ENCODE measurements at regions not wholly inside any gene's neighbourhood (a gene's known extent, or its start where the extent isn't known, plus 50 kb on each side); places are given as distances from the start of the nearest gene placed in this dataset.

GRCh38 chr2:181364492-181365170, 92.6 kb upstream of the ITGA4 start:
- TF ChIP-seq CTCF (IDR thresholded peaks at IDR 0.05; ENCODE audit: insufficient read depth, missing control alignments): no peak
- no peak for FAIRE-seq
- DNase-seq (ENCODE audit: insufficient read length, low spot score): no peak

- TF ChIP-seq CTCF (IDR thresholded peaks at IDR 0.05; ENCODE audit: insufficient read depth, missing control alignments): no peak
- no peak for FAIRE-seq
Measured at GRCh38 chr2:181366675-181367175, 90.5 kb upstream of the ITGA4 start.

GRCh38 chr2:181367411-181367810, 89.8 kb upstream of the ITGA4 start:
- DNase-seq (ENCODE audit: insufficient read length, low spot score): no peak
- no peak for TF ChIP-seq CTCF (IDR thresholded peaks at IDR 0.05; ENCODE audit: insufficient read depth, missing control alignments)
- FAIRE-seq: no peak

More at GRCh38 chr2:181366675-181367175, 90.5 kb upstream of the ITGA4 start:
- DNase-seq (ENCODE audit: insufficient read length, low spot score): no peak

- FAIRE-seq: no peak
- no peak for TF ChIP-seq CTCF (IDR thresholded peaks at IDR 0.05; ENCODE audit: insufficient read depth, missing control alignments)
- no peak for DNase-seq (ENCODE audit: insufficient read length, low spot score)
Measured at GRCh38 chr2:181367906-181368435, 89.2 kb upstream of the ITGA4 start.

GRCh38 chr2:181370126-181370525, 87.1 kb upstream of the ITGA4 start:
- no peak for TF ChIP-seq CTCF (IDR thresholded peaks at IDR 0.05; ENCODE audit: insufficient read depth, missing control alignments)
- no peak for DNase-seq (ENCODE audit: insufficient read length, low spot score)
- FAIRE-seq: no peak

- DNase-seq (ENCODE audit: insufficient read length, low spot score) (no peak), FAIRE-seq (no peak)
- no peak for TF ChIP-seq CTCF (IDR thresholded peaks at IDR 0.05; ENCODE audit: insufficient read depth, missing control alignments)
Measured at GRCh38 chr2:181371195-181371594, 86.0 kb upstream of the ITGA4 start.
